ENCODE measurements at regions not wholly inside any gene's neighbourhood (a gene's known extent, or its start where the extent isn't known, plus 50 kb on each side); places are given as distances from the start of the nearest gene placed in this dataset.

DNA sequence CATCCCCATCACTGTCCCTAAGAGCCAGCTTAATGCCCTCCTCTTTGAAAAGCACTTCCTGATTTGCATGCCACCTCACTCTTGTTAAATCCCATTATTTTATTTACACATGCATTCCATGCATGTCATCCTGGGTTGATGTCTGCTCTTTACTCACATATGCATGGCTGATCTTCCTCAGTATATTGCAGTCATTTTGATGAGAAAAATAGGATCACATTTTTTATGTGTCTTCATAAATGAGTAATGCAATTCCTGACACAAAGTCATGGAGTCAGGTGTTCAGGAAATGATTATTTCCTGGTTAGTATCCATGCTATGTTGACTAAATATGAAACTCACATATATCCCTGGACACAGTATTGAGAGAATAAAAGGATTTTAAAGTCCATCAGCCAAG is 204.7 kb downstream of the SLIT2 start:
- DNase-seq = no peak

DNA sequence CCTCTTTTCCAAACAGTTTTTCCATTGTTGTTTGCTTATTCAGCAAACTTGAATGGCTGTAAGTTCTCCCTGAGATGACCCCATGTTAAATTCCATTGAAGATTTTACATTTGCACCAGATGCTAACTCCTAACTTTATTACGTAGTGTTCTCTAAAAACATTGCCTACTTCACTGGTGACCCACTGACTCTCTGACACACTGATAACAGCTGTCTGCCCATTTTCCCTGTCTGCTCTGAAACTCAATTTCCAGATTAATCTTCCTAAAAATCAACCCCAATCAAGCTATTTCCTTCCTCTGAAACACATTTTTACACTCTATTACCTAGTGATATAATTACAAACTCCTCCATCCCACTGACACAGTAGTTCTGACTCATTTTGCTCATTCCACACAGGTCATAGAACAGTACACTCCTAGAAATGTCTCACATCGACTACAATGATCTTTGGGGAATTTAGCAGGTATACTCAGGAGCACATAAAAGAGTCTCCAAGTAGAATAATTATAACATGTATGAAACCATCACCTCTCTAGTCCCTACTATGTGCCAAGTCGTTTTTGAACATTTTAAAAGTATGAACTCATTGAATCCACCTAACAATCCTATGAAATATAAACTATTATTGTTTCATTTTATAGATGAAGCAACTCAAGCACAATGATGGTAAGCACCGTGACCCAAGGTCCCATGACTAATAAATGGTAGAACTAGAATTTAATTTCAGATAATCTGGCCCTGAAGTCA is 210.9 kb downstream of the SLIT2 start:
- DNase-seq = no peak

DNA sequence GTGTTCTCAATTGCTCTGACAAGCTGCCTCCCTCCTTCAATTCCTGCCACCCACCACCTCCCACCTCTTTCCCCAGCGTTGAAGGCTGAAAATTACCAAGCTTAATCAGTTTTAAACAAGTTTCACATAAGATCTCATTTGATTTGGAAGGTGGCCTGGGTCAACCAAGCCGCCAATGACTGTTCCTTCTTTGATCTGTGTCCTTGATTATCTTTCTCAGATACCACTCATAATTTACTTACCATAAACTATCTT is 211.4 kb downstream of the SLIT2 start:
- no peak for DNase-seq

DNA sequence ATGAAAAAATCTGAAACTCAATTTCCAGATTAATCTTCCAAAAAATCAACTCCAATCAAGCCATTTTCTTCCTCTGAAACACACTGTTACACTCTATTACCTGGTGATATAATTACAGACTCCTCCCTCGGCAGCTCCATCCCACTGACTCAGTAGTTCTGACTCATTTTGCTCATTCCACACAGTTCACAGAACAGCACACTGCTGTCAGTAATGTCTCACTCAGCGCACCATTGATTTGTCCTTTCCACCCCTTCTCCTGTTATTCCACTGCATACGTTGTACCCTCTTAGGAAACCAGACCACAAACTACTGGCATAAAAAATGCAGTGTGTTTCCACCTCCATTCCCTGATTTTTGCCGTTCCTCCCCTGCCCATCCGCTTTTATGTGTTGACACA is 212.7 kb downstream of the SLIT2 start:
- peak; percentile 72 for DNase-seq

DNA sequence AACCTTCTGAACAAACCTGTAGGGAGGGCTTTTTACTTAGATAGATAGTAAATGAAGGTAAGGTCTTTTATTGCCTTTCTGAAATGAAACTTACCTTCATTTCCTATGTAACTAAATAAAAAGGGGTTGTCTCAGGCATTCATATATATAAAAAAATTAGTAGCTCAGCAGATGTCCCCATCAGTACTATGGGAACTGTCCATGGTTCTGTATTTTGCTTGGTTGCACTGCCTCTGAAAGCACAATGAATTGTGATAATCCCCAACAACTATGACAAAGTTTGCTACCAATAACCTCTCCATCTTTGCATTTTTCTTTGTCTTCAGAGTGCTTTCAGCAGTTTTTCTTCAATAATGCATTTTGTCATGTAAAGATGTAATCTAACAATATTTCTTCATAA is 222.4 kb downstream of the SLIT2 start:
- DNase-seq = peak; percentile 39

DNA sequence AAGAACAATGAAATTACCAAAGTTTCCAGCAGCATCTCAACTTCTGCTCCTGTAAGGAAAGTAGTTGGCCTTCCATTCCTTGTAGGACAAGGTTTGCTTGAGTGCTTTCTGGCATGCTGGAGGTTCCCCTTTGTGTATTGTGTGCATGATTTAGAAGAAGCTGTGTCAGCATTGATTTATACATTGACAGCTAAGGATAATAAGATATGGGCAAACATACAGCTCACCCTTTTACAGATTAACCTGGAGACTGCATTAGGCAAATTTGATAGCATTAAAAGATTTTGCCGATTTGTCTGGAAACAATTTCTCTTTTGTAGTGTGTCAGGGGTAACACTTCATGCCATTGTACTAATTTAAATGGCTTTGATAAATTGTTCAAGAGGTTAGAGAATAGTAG is 221.8 kb upstream of the PACRGL start:
- no peak for DNase-seq

DNA sequence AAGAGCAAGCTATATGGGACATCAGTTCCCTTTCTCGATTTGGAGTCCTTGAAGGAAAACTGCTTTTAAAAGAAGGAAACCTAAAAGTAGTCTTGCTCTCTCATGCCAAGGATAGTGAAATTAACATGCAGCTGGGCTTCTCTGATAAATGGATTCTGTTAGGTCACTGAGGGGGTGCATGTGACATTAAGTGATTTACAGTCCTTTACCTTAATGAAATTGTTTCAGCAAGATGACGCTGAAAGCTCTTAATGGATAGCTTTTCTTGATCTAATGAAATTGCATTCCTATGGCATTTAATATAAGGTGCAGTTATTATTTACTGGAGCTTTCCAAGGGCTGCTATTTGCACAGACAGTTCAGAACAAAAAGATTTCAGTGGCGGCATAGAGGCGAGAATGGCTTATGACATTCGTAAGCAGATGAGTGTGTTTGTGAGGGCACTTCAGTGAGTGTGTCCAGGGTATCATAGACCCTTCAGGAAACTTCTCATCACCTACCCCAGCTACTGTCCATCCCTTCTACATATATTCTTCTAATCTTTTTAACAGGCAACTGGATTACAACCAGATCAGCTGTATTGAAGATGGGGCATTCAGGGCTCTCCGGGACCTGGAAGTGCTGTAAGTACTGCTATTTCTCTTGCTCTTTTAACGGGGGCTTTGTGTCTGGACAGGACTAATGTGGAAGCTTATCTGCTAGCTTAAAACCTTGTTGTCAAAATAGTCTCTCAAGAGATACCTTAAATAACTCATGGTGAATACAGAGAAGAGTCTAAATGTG is 219.9 kb upstream of the PACRGL start:
- no peak for DNase-seq

DNA sequence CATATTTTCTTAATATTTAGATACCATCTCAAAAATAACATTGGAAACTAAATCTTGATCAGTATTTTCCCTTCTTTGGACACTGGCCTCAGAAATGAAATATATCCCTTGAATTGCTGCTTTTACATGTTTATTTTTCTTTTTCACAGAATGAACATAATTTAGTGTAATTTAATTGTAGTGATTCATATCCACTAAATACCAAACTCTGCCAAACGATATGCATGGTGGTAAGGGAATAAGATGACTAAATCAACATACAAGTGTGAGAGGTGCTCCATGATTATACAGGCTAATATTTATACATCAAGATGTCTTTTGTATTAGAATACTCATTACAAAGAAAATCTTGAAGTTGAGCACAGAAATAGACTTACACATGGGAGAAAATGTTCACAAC is 216.8 kb upstream of the PACRGL start:
- DNase-seq = no peak

DNA sequence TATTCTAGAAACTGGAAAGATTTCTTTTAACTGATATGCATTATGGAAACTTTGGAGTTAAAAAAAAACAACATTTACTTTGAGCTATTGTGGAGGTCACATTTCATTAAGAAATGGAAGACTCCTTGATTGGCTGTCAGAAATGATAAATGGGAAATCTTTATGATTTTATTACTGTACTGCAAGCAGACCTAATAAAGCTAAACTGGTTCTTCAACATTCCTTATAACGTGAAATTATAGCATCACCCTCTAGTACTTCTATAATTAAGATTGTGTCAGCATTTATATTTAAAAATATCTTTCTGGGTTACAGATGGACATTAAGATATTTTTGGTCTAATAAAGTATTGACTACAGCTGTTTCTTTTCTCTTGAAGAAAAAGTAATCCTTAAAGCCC is 213.8 kb upstream of the PACRGL start:
- no peak for DNase-seq

DNA sequence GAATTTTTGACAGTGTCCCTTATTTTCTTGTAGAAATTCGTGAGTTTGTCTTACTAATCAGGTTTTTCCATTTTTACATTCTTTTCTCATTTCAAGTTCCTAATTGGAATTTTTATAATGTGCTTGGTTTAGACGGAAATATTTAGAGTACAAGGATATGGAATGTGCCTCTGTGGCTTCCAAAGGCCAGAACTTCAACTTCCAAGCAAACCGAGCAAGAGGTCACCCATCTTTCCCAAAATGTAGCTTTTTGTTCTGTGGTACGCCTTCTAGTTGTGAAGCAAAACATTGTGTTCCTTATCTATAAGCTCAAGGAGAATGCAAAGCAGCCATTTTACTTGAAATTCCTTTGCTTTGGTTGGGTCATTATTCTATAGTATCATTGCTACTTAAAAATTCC is 212.8 kb upstream of the PACRGL start:
- DNase-seq = no peak

DNA sequence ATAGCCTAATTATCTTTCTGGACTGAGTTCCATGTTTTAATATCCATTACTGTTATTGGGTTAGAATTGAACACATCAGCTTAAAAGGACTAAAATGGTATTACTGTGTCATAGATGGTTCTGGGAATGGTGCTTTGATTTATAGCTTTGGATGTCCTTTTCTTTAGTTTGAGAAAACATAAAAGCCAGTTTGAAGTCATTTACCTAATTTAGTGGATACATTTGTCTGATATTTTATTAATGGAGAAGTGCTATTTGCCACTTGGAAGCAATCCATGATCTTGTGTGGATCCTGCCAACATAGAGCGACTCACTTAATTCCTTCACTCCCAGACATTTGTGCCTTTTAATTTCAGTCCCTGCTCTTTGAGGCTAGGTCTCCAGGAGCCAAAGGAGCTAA is 212.4 kb upstream of the PACRGL start:
- DNase-seq = peak; percentile 40

DNA sequence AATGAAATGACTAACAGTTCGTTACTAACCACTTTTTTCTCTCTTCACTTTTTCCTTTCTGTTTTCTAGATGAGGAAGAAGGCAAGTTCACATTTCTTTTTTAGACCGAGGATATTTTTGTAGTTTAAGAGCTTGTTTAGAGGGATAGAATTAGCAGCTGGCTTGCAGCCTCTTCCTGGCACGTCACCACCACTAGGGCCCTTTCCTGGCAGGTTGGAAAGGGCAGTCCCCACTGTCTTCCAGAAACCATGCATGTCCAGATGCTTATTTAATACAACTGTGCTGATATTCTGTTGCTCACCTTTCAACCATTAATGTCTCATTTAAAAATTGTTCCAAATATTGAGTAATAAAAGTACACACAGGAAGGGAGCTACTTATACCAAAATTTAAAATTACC is 209.5 kb upstream of the PACRGL start:
- DNase-seq = no peak

DNA sequence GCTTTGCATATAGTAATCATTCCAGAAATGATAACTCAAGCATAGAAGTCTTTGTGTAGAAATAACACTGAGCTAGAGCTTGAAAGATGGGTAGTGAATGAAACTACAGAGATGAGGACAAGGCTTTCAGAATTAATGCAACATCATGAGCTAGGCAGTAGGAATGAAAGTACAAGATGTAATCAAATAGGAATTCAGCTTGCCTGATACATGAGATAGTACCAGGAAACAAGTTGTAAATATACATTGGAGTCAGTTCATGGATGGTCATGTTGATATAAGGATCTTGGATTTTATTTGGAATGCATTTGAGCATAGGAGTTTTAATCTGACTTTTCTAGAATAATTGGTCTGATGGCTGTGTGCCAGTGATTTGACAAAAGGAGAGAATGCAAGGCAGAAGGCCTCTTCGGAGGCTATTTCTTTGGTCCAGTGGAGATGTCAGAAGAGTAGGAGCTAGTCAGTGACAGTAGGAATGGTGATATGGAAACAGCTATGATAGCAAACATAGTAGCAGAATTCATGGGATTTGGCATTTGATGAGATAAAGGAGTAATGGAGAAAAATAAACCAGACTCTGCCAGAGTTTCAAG is 206.4 kb upstream of the PACRGL start:
- peak; percentile 51 for DNase-seq

DNA sequence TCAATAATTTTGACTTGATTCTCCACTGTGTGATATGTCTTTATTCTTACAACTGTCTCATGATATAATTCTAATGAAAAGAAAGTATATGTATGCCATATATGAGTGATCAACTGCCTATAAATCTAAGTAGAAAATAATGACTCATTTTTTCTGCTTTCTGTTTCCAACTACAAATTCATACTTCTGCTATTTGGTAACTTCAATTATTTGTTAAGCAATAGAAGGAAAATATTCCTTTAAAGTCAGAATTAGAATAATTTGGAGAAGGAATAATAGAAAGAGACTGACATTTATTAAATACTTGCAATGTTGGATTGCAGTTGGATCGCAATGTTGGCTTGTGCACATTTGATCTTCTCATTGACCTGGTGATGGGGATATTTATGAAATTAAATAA is 204.2 kb upstream of the PACRGL start:
- no peak for DNase-seq

DNA sequence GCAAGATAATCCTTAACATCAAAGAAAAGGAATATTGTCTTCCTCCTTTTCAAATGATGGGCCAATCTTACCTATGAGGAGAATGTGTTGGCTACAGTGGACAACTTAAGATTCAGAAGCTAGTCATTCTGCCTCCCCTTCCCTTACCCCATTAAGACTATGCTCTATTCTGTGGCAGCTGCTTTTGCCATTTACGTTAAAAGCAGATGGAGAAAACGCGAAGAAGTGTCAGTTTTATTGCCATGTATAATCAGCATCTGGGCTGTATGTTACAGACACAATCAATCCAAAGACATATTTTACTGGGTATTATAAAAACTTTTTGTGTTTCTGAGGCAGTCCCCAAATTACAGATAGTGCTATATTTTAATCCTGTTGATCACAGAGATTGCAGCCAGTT is 196.1 kb upstream of the PACRGL start:
- DNase-seq = no peak

DNA sequence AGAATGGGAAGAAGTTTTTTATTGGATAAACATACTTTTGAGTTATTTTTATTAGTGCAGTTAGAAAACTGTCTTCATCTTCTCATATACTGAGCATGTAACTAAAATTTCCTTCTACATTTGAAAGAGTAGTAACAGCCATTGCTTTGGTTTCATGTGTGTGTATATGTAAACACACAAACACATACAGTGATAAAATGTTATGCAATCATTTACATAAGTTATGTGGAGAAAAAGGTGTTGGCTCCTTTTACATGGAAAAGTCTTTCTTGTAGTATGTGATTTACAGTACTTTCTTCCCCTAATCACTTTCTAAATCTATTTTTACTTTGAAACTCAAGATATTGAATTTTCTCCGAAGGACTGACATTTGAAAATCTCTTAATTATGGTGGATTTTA is 194.3 kb upstream of the PACRGL start:
- no peak for DNase-seq

DNA sequence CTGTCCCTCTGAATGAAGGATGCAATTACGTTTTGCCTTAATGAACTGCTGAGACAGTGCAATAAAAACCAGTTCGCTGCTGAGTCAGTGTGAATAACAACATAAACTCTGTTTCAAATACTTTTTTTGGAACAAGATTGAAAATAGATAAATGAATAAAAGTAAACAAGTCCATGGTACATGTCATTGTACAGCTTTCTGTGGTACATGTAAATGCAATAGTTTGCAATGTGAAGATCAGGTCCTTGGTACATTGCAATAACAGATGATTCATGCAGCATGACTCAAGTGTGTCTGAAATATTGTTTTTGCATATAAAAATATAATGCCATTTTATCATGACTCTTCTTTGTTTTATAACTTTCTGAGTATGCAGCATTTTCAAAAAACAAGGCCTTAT is 193.4 kb upstream of the PACRGL start:
- peak; percentile 80 for DNase-seq

DNA sequence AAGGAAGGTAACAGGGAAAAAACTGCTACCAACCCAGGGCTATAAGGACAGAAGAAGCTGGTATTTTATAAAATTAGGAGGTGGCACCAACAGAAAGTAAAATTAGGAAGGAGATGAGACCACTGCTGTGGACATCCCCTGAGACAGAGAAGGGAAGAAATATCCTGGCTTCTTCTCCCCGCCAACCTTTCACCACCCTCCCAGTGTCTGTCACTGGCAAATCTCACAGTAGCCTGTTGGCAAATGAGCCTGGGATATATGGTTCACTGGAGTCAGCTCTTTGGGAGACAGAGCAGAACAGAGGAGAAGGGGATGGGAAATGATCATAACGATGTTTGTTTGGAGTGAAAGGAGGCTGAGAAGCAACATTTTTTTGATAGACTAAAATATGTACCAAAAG is 190.9 kb upstream of the PACRGL start:
- DNase-seq = no peak

DNA sequence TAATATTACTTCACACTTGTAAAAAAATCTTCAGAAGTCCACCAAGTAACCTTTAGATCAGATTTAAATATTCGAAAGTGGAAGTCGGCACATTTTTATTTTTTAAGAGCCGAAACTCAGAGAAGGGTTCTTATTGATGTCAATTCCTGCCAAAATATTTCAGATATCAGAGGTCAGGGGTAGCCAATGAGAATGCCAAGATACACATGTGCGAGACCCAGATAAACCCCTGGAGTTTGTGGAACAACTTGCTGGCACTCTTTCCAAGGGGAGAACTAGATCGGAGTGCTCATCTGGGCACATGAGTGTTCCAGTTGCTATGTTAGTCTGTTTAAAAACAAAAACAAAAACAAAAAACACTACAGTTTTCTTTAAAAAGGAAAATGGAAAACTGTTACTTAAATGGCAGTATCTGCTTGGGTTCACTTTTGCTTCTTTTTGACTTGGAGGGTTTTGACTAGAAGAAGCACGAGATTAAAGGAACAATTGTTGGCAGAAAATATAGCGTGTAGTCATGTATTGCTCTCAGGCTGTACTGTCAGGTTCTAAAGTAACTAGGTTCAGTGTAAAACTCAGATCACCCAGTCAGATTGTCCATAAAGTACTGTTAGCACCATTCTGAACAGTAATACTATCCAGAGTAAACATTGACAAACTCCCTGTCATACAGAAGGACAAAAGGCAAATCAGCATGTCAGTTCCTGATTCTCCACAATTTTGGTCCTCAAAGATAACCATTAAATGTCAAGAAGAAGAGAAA is 188.0 kb upstream of the PACRGL start:
- no peak for DNase-seq

DNA sequence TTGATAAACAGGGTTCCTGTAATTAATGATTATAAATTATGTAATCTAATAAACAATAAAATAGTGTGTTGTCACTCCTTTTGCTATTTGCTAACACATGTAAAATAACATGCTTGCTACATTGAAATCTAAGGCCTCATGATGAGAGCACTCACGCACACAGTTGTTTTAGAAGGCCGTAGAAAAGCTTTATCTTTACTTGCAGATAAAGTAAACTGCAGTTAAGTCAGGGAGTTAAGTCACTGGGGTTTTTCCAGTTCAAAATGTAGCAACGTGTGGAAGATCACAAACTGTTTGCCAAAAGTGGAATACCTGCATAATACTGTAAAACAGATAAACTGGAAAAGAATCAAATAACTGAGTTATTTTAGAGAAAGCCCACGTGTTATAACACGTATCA is 187.3 kb upstream of the PACRGL start:
- DNase-seq = no peak

DNA sequence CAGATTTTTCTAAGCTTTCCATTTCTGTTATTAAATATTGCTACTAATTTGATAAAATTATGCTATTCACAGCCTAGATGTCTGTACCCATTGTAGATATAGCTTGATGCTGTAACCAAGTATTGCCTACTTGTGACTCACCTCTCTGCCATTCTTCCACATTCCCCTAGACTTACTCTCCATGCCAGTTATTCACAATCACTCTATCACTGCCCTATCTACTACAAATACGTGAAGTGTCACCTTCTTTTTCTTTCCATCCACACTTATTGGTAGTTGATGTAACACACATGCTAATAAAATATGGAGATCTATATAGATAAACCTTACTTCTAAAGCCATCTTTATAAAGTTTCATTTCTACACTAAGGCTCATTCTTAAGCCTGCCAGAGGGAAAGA is 179.4 kb upstream of the PACRGL start:
- DNase-seq = peak; percentile 37

DNA sequence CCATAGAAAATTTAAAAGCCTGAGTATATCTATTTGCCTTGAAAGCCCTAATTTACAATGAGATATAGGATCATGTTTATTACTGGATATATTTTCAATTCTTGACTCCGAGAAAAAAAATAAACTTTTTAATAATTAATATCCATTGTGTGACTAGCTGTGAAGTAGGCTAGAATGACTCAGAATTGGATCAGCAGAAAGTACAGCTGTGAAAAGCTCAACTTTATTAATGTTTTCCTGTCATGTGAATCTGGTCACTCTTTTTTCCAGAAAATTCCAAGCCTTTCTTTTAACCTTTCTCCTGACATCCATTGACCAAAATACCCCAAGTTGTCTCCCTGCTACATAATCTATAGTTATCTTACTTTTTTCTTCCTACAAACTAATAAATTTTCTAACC is 171.8 kb upstream of the PACRGL start:
- peak; percentile 23 for DNase-seq

DNA sequence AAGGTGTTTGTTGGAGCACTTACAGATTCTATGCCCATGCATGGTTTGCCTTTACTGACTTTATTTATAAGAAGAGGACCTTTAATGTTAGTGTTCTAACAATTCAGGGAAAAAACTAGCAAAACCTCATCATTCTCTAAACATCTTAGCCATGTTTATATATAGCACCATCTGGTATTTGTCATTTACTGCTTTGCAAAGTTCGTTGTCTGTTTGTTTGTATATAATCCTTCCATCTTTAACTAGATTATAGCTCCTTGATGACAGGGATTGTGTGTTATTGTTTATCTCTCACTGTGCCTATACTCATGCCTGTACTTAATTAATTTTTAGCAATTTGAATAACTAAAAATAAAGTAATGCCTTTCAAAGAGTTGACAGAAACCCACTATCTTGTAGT is 170.6 kb upstream of the PACRGL start:
- DNase-seq = no peak
